Stimulated activated CD4-positive, alpha-beta T cell treated with anti-CD3 and anti-CD28 coated beads, Interleukin-1b, Interleukin-23, amount 100 ng/mL, for 4 hours (primary cell): ENCODE measurements at regions not wholly inside any gene's neighbourhood (a gene's known extent, or its start where the extent isn't known, plus 50 kb on each side); places are given as distances from the start of the nearest gene placed in this dataset.

Source experiments
- DNase-seq, 2 donors: peaks; one replicate each; pipeline ENCODE4 v3.0.0-alpha.2; 2020; ENCODE audit warnings: low read depth in 2 of 2

DNA sequence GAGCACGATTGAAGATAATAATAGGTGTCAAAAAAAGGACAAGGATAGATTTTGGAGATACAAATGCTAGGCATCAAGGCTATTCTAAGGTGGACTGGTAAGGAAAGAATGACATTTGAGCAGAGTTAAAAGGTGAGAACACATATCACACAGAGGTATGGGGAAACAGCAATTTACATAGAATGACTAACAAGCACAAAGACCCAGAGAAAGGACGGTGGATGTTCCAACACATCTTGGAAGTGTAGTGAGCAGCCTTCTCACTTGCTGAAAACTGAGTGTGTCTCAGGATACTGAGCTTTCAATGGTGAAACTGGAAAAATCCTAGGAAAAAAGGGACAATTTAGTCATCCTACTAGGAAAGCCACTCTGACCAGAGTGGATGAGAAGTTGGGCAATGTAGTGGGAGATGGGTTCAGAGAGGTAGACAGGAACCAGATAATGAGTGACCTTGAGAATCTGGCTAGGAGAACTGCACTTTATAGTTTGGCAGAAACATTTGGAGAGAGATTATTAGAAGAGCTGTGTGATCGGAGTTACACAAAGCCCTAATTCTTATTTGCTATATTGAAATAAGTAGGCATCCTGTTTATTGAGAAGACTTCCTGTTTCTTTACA lies 706.0 kb downstream of the KCNA4 start:
- no peak for DNase-seq

DNA sequence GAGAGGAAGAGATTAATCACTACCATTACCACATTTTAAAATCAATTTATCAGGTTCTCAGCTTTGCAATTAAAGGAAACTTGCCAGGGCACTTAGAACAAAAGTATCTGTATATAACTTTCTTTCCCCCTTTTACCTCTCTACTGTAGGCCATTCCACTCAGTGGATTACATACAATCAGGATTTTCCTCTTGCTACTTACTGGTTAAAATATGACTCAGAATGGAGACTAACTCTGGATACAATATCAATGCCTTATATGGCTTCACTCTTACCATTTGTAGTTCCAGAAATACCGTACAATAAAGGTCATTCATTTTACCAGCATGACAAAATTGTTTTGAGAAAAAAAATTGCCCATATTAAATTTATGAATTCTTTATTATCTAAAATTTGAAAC lies 706.8 kb downstream of the KCNA4 start:
- no peak for DNase-seq

DNA sequence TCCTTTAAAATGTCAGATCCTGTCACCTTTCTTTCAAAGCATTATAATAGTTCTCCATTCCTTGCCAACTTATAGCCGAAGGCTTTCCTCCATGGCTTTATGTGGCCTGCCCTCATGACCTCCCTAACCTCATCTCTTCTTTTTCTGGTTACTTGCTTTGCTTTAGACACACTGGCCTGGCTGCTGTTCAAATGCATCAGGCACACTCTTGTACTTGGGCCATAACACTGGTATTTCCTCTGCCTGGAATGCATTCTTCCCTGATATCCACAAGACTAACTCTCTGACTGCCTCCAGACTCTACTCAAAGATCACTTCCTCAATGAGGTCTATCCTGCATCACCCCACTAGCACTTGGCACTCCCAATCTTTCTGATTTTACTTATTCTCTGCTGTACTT lies 710.3 kb downstream of the KCNA4 start:
- DNase-seq: no peak

DNA sequence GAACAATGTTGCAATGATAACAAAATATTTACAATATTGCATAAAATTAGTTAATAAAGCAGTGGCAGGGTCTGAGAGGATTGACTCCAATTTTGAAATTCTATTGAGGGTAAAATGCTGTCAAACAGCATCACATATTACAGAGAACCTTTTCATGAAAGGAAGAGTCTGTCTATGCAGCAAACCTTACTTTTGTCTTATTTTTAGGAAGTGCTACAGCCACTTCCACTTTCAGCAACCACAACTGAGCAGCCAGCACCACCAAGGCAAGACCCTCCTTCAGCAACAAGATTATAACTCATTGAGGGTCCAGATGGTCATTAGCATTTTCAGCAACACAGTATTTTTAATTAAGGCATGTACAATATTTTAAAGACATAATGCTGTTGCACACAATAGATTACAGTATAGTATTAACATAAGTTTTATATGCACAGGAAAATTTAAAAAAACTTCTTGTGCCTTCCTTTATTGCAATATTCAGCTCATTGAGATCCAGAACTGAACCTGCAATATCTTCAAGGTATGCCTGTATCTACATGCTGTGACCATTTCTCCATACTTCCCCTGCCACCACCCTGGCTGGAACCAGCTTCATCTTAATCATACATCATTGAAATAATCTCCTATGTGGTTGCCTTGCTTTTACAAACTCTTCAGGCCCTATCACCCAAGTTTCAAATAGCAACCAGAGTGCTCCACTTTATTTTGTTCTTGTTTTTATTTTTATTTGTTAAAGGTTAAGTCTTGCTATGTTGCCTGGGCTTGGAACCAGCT lies 711.2 kb downstream of the KCNA4 start:
- DNase-seq: no peak

DNA sequence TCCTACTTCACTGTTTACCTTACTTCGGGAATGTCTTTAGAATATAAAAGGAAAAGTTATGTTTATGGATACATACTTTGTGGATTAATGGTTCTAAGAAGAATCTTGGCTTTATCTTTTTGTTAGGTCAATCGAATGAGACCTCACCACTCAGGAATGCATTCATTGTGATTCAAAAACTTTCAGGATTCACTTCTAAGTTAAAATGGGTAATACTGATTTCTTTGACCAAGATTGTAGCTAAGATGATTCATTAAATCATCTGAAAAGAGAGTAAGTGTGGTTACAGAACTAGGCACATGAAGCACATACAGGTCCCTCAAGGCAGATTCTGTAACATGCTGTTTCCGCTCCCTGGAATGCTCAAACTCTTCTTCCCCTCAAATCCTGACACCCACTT lies 716.4 kb downstream of the KCNA4 start:
- DNase-seq: no peak

DNA sequence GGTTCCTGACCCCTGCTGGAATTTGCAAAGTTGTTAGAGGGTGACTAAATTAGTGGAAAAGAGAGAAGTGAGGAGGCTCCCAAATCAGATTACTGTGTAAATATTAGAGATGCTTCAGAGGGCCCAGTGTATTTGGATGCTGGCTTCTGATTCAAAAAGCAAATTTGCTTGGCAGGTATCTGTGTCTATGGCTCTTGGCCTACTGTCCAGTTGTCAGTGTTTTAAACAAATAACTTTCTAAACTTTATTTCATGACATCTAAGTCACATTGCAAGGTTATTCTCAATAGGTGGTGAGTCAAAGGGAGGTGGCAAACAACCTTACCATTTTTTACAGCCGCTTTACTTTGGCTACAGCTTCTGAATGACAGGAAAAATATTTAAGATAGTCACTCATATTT lies 720.1 kb downstream of the KCNA4 start:
- no peak for DNase-seq

DNA sequence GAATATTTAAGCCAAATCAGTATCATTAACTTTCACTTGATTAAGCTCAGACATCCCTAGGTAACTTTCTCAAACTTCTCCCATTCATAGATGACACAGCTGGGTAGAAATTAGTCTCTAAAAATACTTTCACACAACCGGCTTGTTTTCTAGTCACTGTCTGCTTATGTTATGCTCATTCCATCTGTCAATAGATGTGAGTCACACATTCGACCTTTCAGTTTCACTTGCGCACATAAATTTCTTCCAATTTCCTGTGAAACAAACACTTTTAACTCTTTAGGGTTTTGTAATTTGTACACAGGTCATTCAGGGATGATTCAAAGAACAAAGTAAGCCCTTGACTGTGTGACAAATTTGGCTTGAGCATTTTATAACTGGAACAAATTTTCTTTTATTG lies 723.0 kb downstream of the KCNA4 start:
- no peak for DNase-seq

DNA sequence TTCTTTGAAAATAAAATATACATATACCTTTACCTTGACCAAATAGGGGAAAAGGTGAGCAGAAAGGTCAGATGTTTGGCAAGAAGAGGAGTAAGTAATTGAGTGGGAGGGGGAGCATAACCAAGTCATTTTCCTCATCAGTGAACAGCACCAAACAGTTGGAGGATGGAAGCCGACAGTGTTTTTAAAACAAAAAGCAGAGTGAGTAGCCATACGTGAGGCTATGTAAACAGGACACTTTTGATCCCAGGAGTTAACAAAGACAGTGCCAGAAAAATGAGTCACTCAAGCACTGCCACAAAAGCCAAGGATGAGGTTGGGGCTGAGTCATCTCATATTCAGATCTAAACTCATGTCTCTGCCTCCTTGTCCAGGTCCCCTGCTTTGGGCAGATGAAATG lies 734.7 kb downstream of the KCNA4 start:
- DNase-seq: no peak

DNA sequence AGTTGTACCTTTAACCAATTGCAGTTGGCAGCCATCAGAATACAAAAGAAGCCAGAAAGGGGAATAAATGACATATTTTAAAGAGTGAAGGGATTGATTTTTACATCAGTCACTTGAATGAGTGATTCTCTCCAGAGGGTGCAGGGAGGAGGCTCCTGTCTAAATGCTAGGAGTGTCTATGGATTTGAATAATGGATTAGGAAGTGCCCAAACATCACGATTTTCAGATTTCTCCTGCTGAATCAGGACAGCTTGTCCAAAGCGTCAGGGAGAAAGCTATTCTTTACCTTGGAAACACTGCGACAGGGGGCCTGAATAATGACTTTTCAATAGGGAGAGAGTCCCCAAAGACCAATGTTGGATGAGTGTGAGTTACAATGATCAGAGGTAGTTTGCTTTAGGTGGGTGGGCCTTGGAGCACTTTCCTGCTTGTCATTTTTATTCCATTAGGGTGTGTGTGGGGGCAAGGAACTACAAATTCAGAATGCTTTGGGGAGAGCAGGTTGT lies 735.5 kb downstream of the KCNA4 start:
- no peak for DNase-seq

DNA sequence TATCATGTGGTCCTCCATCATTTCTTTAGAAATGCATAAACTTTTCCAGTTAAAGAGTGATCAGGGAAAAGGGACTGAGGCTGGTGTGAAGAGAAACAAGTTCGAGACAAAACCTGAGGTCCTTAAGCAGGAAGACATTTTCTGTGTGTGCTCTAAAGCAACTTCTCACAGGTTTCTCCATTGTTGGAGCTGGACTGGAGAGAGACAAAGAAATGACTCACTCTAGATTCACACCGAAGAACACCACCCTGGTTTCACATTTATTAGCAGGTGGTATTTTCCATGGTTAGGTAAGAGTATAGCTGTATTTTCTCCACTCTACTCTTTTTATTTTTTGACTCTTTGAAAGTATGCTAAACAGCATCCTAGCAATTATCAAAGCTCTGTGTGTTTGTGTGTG lies 736.4 kb downstream of the KCNA4 start:
- DNase-seq: no peak

DNA sequence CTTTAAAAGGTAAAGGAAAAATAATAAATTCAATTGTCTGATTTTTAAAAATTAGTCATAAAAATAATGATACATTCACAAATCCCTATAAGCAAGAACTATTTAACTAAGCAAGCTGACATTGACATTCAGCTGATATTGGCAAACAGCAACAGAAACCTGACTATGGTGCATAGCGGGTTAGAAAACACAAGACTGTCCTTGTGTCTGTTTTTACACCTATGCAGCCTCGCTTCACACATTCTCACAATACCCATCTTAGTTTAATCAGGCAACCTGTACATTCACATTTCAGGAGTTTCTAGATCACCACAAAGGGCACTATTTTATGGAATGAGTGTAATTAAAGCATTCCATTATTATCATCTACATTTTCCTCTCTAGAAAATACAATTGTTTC lies 737.1 kb downstream of the KCNA4 start:
- DNase-seq: no peak

DNA sequence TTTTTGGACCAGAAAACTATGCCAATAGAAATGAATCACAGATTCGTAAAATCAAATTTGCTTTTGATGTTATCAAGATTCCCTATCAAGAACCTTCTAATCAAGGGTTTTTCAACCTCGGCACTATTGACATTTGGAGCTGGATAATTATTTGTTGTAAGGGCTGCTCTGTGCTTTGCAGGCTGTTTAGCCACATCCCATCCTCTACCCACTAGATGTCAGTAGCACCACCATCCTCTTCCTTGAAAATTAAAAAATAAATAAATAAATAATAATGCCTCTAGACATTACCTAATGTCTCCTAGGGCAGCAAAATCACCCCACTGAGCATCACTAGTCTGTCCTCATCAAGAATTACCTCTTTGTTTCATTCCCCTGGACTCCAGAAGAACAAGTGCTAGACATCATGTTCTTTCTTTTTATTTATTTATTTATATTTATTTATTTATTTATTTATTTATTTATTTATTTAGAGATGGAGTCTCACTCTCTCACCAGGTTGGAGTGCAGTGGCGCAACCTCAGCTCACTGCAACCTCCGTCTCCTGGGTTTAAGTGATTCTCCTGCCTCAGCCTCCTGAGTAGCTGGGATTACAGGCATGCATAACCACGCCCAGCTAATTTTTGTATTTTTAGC lies 744.7 kb downstream of the KCNA4 start:
- no peak for DNase-seq

DNA sequence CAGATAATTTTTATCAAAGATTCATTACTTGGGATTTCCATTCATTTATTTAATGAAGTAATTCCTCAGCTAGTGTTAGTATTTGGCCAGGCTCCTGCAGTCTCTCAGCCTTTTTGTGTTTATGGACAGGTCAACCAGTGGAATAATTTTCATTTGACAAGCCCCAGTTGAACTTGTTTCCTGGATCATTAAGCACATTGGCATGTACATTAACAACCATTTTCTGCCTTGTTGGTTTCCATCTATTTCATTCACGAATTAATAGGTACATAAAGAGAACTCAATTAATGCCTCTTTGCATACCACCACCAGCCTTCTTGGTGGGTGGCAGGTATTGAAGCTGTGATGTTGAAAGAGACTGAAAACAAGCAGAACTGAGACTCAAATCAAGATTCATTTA lies 745.2 kb downstream of the KCNA4 start:
- no peak for DNase-seq

DNA sequence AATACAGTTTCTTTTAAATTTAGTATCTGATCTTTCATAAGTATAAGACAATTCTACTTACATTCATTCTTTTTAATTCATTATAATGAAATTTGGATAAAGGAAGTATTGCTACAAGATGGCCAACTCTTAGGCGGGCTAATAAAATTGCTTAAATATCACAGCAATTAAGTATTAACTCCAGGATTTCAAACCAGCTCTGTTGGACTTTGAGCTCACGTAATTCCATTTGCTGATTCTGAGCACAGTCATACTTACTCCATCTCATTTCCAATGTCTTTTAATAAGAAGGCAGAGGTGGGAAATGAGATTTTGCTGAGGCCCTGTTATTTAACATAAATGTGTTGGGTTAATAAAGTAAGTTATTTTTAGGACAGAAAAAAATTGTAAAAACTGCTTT lies 748.1 kb downstream of the KCNA4 start:
- no peak for DNase-seq

DNA sequence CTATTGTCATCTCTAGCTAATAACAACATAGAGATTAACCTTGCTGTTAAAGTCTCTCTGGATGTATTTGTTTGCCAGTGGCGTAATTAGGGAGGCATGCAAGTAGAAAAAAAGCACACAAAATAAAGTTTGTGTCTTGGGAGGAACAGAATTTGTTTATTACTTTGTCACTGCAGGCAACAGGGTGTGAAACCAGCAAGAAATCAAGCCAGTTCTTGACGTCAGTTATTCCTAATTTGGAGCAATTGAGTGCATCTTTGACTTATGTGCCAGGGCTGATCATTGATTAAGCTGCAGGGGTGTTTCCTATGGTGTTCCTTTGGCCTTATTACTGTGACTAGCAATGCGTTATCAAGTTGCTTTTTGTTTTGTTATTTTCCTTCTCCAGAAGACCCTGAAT lies 751.0 kb downstream of the KCNA4 start:
- no peak for DNase-seq

DNA sequence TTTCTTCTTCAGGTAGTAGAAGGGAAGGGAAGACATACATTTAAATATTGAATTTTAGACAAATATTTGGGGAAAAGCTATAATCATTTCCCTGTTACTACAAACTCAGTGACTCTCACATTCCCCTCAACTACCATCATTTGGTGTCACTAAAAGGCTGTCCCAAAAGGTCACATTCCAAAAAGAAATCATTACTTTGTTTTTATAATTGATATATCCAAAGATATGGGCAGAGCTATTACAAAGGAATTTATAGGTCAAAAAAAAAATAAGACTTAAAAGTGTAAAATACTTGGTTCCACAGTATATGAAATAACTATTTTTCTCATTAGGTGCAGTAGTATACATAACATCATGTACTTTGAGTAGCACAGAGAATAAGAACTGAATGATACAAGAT lies 751.4 kb downstream of the KCNA4 start:
- DNase-seq: no peak

DNA sequence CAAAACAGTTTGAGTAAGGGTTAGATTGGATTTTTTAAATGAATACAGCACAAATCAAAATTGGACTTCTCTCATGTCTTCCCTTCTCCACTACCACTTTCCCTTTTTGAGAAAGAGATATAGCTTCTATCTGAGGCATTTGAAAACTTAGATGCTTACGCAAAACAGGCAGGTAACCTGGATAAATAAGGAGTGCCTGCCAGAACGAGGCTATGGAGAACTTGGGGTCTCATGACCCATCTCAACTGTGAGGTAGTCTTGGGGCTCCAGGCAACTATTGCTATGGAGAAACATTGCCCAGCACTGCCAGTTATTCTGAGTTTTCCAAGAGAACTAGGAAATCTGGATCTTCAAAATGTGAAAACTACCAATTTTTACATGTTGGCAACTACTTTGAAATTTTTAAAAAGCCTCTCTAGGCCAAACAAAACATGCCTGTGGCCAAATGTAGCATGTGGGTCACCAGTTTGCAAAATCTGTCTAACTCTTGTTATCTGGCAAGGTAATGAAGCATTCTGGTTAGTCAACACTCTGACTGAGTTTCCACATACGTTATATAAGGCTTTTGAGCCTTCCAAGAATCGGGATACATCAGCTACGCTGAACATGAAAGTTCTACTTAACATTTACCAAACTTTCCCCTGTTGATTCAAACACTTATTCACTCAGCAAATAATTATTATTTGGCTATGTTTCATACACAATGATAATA lies 752.7 kb downstream of the KCNA4 start:
- no peak for DNase-seq

DNA sequence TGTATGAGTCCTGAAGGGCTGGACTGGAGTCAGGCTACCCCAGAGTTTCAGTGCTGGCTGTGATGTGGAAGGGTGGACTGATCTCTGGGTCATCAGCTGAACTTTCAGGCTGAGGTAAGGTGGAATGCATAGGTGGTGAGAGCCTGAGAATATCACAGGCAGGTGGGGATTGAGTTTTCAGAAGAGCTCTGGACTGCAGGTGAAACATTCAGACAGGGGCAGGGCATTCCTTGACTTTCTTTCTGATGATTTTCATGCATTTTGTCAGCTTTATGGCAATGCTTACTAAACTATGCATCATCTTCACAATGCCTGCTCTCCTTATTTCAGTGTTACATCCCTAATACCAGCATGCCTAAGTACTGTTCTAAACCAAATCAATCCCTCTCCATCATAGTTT lies 755.0 kb downstream of the KCNA4 start:
- DNase-seq: no peak

DNA sequence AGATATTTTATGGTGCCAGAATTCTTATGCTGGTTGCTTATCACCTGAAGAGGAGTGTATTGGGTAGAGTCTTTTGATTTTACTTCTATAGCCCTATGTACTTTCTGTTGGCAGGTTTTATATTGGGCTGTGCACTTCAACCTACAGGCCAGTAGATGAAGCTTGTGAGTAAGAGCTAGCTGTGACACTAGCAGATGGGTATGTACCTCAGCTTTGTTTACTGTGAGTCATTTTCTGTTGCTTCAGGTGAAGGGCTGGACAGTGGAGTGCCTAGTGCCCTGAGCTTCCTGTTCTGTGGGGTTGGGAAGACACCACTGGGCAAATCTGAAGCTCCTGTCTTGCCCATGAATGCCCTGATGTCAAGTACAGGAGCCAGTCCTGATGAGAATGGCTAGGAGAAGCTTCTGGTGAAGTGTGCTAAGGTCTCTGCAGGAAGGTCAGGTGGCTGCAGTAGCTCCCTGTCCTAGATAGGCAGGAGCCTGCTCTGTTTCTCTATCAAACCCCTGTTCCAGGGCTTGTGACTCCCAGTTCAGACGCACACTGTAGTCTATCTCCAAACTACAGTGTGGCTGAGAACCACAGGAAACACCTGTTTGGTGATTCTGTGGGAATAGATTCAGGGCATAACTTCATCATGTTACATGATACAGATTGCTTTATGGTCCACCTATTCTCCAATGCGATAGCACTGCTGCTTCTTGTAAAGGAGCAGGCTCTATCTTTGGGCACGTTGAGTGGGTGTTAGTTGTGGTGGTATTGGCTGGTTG lies 755.7 kb downstream of the KCNA4 start:
- no peak for DNase-seq

DNA sequence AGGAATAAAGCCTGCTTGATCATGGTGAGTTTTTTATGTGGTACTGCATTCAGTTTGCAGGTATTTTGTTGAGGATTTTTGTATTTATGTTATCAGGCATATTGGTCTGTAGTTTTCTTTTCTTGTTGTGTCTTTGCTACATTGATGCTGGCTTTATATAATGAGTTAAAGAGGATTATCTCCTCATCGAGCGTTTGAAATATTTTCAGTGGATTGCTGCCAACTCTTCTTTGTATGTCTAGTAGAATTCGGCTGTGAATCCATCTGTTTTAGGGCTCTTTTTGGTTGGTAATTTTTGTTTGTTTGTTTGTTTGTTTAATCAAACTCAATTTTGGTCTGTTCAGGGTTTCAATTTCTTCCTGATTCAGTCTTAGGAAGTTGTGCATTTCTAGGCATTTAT lies 758.4 kb downstream of the KCNA4 start:
- no peak for DNase-seq

DNA sequence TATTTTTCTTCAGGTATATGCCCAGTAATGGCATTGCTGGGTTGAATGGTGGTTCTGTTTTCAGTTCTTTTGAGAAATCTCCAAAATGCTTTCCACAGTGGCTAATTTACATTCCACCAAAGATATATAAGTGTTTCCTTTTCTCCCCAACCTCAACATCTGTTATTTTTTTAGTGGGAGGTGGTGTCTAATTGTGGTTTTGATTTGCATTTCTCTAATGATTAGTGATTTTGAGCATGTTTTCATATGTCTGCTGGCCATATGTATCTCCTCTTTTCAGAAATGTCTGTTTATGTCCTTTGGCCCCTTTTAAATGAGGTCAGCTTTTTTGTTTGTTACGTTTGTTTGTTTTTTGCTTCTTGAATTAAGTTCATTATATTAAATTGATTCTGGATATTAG lies 760.2 kb downstream of the KCNA4 start:
- no peak for DNase-seq

DNA sequence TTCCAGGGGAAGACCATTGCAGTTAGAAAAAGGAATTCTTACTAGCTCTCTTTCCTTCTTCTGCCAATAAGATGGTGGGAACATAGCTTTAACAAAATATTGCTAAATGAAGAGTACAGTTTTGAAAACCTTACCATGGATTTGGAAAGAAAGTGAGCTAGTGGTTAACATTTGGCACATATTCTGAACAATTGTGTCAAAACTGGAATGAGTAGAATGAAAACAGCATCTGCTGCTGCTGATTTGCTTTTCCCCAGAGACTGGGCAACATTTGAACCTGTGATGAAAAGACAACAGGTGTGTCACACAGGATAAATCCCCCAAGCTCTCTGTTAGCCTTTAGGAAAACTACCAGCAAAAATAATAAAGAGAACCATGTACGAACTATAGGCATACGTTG lies 761.4 kb downstream of the KCNA4 start:
- no peak for DNase-seq
